K562 (cell line): ENCODE measurements at regions not wholly inside any gene's neighbourhood (a gene's known extent, or its start where the extent isn't known, plus 50 kb on each side); places are given as distances from the start of the nearest gene placed in this dataset.

ENCODE experiments used
- EGR1 ChIP-seq: fragments of 450-650 bp; conservative IDR thresholded peaks from 2 replicates; pipeline ENCODE4 v1.6.1; 2017; ENCODE audit warnings: mild to moderate bottlenecking
- ELF4 ChIP-seq: fragments of 450-650 bp; formaldehyde crosslinking; IDR thresholded peaks from 2 replicates; pipeline ENCODE4 v1.4.0; 2022; ENCODE audit warnings: missing genetic modification characterization
- EP300 ChIP-seq: IDR thresholded peaks from 2 replicates; pipeline ENCODE4 v1.6.1; 2012; ENCODE audit warnings: low read length, improper control_type of control experiment
- ETV5 ChIP-seq: sonication (generic); formaldehyde crosslinking; IDR thresholded peaks from 2 replicates; pipeline ENCODE4 v1.4.0; 2020; ENCODE audit warnings: low read depth, mild to moderate bottlenecking, missing genetic modification reagents
- FOSL1 ChIP-seq: fragments of 200-800 bp; sonication (Bioruptor generic); conservative IDR thresholded peaks from 2 replicates; pipeline ENCODE4 v1.6.1; 2016; ENCODE audit warnings: missing genetic modification characterization, missing compliant biosample characterization
- FOXJ2 ChIP-seq: fragments of 200-800 bp; sonication (Bioruptor generic); IDR thresholded peaks from 2 replicates; pipeline ENCODE4 v1.6.1; 2016; ENCODE audit warnings: missing genetic modification characterization, missing compliant biosample characterization
- HES1 ChIP-seq: fragments of 450-650 bp; IDR thresholded peaks from 2 replicates; pipeline ENCODE4 v1.6.1; 2016; ENCODE audit warnings: low read depth, mild to moderate bottlenecking, moderate library complexity
- KLF13 ChIP-seq: fragments of 450-650 bp; IDR thresholded peaks from 2 replicates; pipeline ENCODE4 v1.6.1; 2016; ENCODE audit warnings: missing genetic modification characterization, low read depth, mild to moderate bottlenecking, missing compliant biosample characterization, moderate library complexity, borderline replicate concordance
- MAFK ChIP-seq: IDR thresholded peaks from 2 replicates; pipeline ENCODE4 v1.6.1; 2011; ENCODE audit warnings: low read length, improper control_type of control experiment
- MCM2 ChIP-seq: fragments of 450-650 bp; IDR thresholded peaks from 2 replicates; pipeline ENCODE4 v1.6.1; 2017; ENCODE audit warnings: low read depth, mild to moderate bottlenecking
- MEF2A ChIP-seq: IDR thresholded peaks from 2 replicates; pipeline ENCODE4 v1.6.1; 2011; ENCODE audit warnings: low read depth, mild to moderate bottlenecking, low read length, moderate library complexity; ENCODE audit not compliant: control insufficient read depth
- NFE2 ChIP-seq: IDR thresholded peaks from 2 replicates; pipeline ENCODE4 v1.6.1; 2014; ENCODE audit warnings: antibody characterized with exemption, low read depth
- PBX2 ChIP-seq, 2 experiments: IDR thresholded peaks in 1 of 2; conservative IDR thresholded peaks in 1 of 2; 2 replicates each; pipeline ENCODE4 v1.6.1; 2016; ENCODE audit warnings: low read depth in 2 of 2, mild to moderate bottlenecking in 1 of 2, missing compliant biosample characterization in 1 of 2, missing genetic modification characterization in 1 of 2, moderate library complexity in 1 of 2
- PHF8 ChIP-seq: fragments of 200-600 bp; sonication (generic); IDR thresholded peaks from 2 replicates; pipeline ENCODE4 v1.6.1; 2012; ENCODE audit warnings: mixed run types, mild to moderate bottlenecking, inconsistent platforms, low read length, moderate library complexity, borderline replicate concordance
- PRMT5 ChIP-seq: sonication (generic); formaldehyde crosslinking; IDR thresholded peaks from 2 replicates; pipeline ENCODE4 v1.5.0; 2020; ENCODE audit warnings: missing genetic modification reagents
- RFX7 ChIP-seq: fragments of 250-450 bp; sonication (Bioruptor Pico); IDR thresholded peaks from 2 replicates; pipeline ENCODE4 v1.5.1; 2021; ENCODE audit warnings: mild to moderate bottlenecking
- RNF2 ChIP-seq: sonication (generic); IDR thresholded peaks from 2 replicates; pipeline ENCODE4 v1.6.1; 2016
- SIX5 ChIP-seq, 2 experiments: IDR thresholded peaks; 2 replicates each; pipeline ENCODE4 v1.6.1; 2011; ENCODE audit warnings: low read length in 2 of 2, borderline replicate concordance in 1 of 2, low read depth in 1 of 2, mild to moderate bottlenecking in 1 of 2, moderate library complexity in 1 of 2; ENCODE audit not compliant: insufficient read depth in 1 of 2
- ZBTB12 ChIP-seq: fragments of 250-450 bp; sonication (Bioruptor Pico); IDR thresholded peaks from 2 replicates; pipeline ENCODE4 v1.4.0; 2020
- ZNF146 ChIP-seq: IDR thresholded peaks from one replicate; pipeline ENCODE4 v1.6.1; 2018; ENCODE audit warnings: missing compliant biosample characterization; ENCODE audit not compliant: unreplicated experiment
- ZNF639 ChIP-seq, 2 experiments: fragments of 200-800 bp in 1 of 2; sonication (Bioruptor generic) in 1 of 2; sonication (generic) in 1 of 2; formaldehyde crosslinking in 1 of 2; IDR thresholded peaks in 1 of 2; conservative IDR thresholded peaks in 1 of 2; 2 replicates each; pipeline versions ENCODE4 v1.5.0 to v1.6.1; 2016 to 2020; ENCODE audit warnings: missing compliant biosample characterization in 1 of 2, missing genetic modification characterization in 1 of 2, missing genetic modification reagents in 1 of 2
- ZNF766 ChIP-seq: fragments of 200-800 bp; sonication (Bioruptor generic); conservative IDR thresholded peaks from 2 replicates; pipeline ENCODE4 v1.6.1; 2016; ENCODE audit warnings: missing genetic modification characterization, missing compliant biosample characterization

GRCh38 chr13:50319635-50320255 lies 304.5 kb downstream of the KCNRG start (continued):
- TF ChIP-seq ELF4, result no peak
- no peak for TF ChIP-seq MCM2
- no peak for TF ChIP-seq ZBTB12 (CRISPR knock-in tag)
- TF ChIP-seq EGR1, result no peak
- TF ChIP-seq KLF13 (tag), result no peak
- no peak for TF ChIP-seq PRMT5 (CRISPR knock-in tag)
- TF ChIP-seq ZNF766 (CRISPR knock-in tag), result no peak
- TF ChIP-seq ZNF639 (CRISPR knock-in tag; conservative IDR thresholded peaks at IDR 0.05 in 1 of 2, IDR thresholded peaks at IDR 0.05 in 1 of 2), result peak in 1 of 2 experiments; percentile 27; a peak in 1 of 4 replicates
- peak; percentile 36; the same call in 1 of the 2 replicates for TF ChIP-seq RNF2
- TF ChIP-seq FOSL1 (tag), result peak; percentile 5; the same call in 1 of the 2 replicates
- peak; percentile 75 for TF ChIP-seq EP300
- TF ChIP-seq ZNF146 (CRISPR knock-in tag), result no peak
- TF ChIP-seq FOXJ2 (tag), result peak; percentile 85
- 0 out of 2 replicates have a peak, but pooled peaks have one; percentile 19 for TF ChIP-seq HES1
- no peak for TF ChIP-seq MEF2A
- TF ChIP-seq MAFK, result peak; percentile 17; the same call in 1 of the 2 replicates
- TF ChIP-seq NFE2, result peak; percentile 73
- no peak for TF ChIP-seq PHF8
- TF ChIP-seq SIX5 (IDR thresholded peaks at IDR 0.05; ENCODE audit: borderline replicate concordance in 1 of 2, insufficient read depth in 1 of 2, low read depth in 1 of 2, low read length in 2 of 2), result no peak
- no peak for TF ChIP-seq PBX2 (CRISPR knock-in tag; IDR thresholded peaks at IDR 0.05; ENCODE audit: low read depth)
- TF ChIP-seq PBX2 (tag; conservative IDR thresholded peaks at IDR 0.05; ENCODE audit: low read depth), result peak; percentile 23; the same call in 1 of the 2 replicates
- TF ChIP-seq RFX7 (CRISPR knock-in tag), result no peak
- no peak for TF ChIP-seq ETV5 (CRISPR knock-in tag)
